ENCODE measurements at regions not wholly inside any gene's neighbourhood (a gene's known extent, or its start where the extent isn't known, plus 50 kb on each side); places are given as distances from the start of the nearest gene placed in this dataset.

GRCh38 chr2:180115675-180116074, 108.6 kb upstream of the CWC22 start:
- Histone ChIP-seq H3K9me3 (replicated peaks; ENCODE audit: low read length) (no peaks in the 10 kb centered on the region), H3K36me3 (ENCODE audit: insufficient read depth, low read length) (no peaks in the 10 kb centered on the region), H3K4me3 (ENCODE audit: low read length) (no peak overlapping the region), H3K9ac (ENCODE audit: low read depth, low read length) (no peak overlapping the region), H3K4me1 (ENCODE audit: control insufficient read depth, insufficient read depth, low read length) (no peaks in the 10 kb centered on the region), H3K27me3 (ENCODE audit: control insufficient read depth, insufficient read depth, low read length) (no peaks in the 10 kb centered on the region), H3K4me2 (ENCODE audit: low read length) (no peak overlapping the region)

- Histone ChIP-seq H3K36me3 (ENCODE audit: insufficient read depth, low read length) (no peaks in the 10 kb centered on the region), H3K4me1 (ENCODE audit: control insufficient read depth, insufficient read depth, low read length) (no peaks in the 10 kb centered on the region), H3K9me3 (replicated peaks; ENCODE audit: low read length) (no peaks in the 10 kb centered on the region), H3K27me3 (ENCODE audit: control insufficient read depth, insufficient read depth, low read length) (no peaks in the 10 kb centered on the region), H3K9ac (ENCODE audit: low read depth, low read length) (no peak overlapping the region), H3K4me3 (ENCODE audit: low read length) (no peak overlapping the region), H3K4me2 (ENCODE audit: low read length) (no peak overlapping the region)
These were observed 108.2 kb upstream of the CWC22 start for GRCh38 chr2:180115269-180115668.

- Histone ChIP-seq H3K9ac (ENCODE audit: low read depth, low read length) (no peak overlapping the region), H3K27me3 (ENCODE audit: control insufficient read depth, insufficient read depth, low read length) (no peaks in the 10 kb centered on the region), H3K36me3 (ENCODE audit: insufficient read depth, low read length) (no peaks in the 10 kb centered on the region), H3K9me3 (replicated peaks; ENCODE audit: low read length) (no peaks in the 10 kb centered on the region), H3K4me1 (ENCODE audit: control insufficient read depth, insufficient read depth, low read length) (no peaks in the 10 kb centered on the region), H3K4me2 (ENCODE audit: low read length) (no peak overlapping the region), H3K4me3 (ENCODE audit: low read length) (no peak overlapping the region)
These were observed 104.8 kb upstream of the CWC22 start for GRCh38 chr2:180111901-180112300.

- Histone ChIP-seq H3K27me3 (ENCODE audit: control insufficient read depth, insufficient read depth, low read length) (no peaks in the 10 kb centered on the region), H3K4me3 (ENCODE audit: low read length) (no peak overlapping the region), H3K4me2 (ENCODE audit: low read length) (no peak overlapping the region), H3K4me1 (ENCODE audit: control insufficient read depth, insufficient read depth, low read length) (no peaks in the 10 kb centered on the region), H3K9me3 (replicated peaks; ENCODE audit: low read length) (no peaks in the 10 kb centered on the region), H3K9ac (ENCODE audit: low read depth, low read length) (no peak overlapping the region), H3K36me3 (ENCODE audit: insufficient read depth, low read length) (no peaks in the 10 kb centered on the region)
These were observed 103.4 kb upstream of the CWC22 start for GRCh38 chr2:180110469-180110868.

- H3K27me3 ChIP-seq (ENCODE audit: control insufficient read depth, insufficient read depth, low read length) = no peaks in the 10 kb centered on the region
- no peaks in the 10 kb centered on the region for H3K9me3 ChIP-seq (replicated peaks; ENCODE audit: low read length)
- H3K4me3 ChIP-seq (ENCODE audit: low read length) = no peak overlapping the region
- H3K4me1 ChIP-seq (ENCODE audit: control insufficient read depth, insufficient read depth, low read length) = peaks cover 4% of the 10 kb centered on the region
- no peaks in the 10 kb centered on the region for H3K36me3 ChIP-seq (ENCODE audit: insufficient read depth, low read length)
- no peak overlapping the region for H3K9ac ChIP-seq (ENCODE audit: low read depth, low read length)
- H3K4me2 ChIP-seq (ENCODE audit: low read length) = no peak overlapping the region
These were observed 94.7 kb upstream of the CWC22 start for GRCh38 chr2:180101846-180102245.

- Histone ChIP-seq H3K36me3 (ENCODE audit: insufficient read depth, low read length) (no peaks in the 10 kb centered on the region), H3K4me1 (ENCODE audit: control insufficient read depth, insufficient read depth, low read length) (peaks cover 4% of the 10 kb centered on the region), H3K4me3 (ENCODE audit: low read length) (no peak overlapping the region), H3K9me3 (replicated peaks; ENCODE audit: low read length) (no peaks in the 10 kb centered on the region), H3K9ac (ENCODE audit: low read depth, low read length) (no peak overlapping the region), H3K27me3 (ENCODE audit: control insufficient read depth, insufficient read depth, low read length) (no peaks in the 10 kb centered on the region), H3K4me2 (ENCODE audit: low read length) (no peak overlapping the region)
These were observed 92.2 kb upstream of the CWC22 start for GRCh38 chr2:180099308-180099707.

- H3K4me3 ChIP-seq (ENCODE audit: low read length) = no peak overlapping the region
- peaks cover 3% of the 10 kb centered on the region for H3K9me3 ChIP-seq (replicated peaks; ENCODE audit: low read length)
- no peaks in the 10 kb centered on the region for H3K36me3 ChIP-seq (ENCODE audit: insufficient read depth, low read length)
- no peak overlapping the region for H3K9ac ChIP-seq (ENCODE audit: low read depth, low read length)
- no peaks in the 10 kb centered on the region for H3K27me3 ChIP-seq (ENCODE audit: control insufficient read depth, insufficient read depth, low read length)
- H3K4me2 ChIP-seq (ENCODE audit: low read length) = no peak overlapping the region
- H3K4me1 ChIP-seq (ENCODE audit: control insufficient read depth, insufficient read depth, low read length) = no peaks in the 10 kb centered on the region
These were observed 78.0 kb upstream of the CWC22 start for GRCh38 chr2:180085144-180085543.

GRCh38 chr2:180077295-180077906, 70.3 kb upstream of the CWC22 start:
- Histone ChIP-seq H3K4me2 (ENCODE audit: low read length) (no peak overlapping the region), H3K9me3 (replicated peaks; ENCODE audit: low read length) (peaks cover 3% of the 10 kb centered on the region), H3K4me3 (ENCODE audit: low read length) (no peak overlapping the region), H3K27me3 (ENCODE audit: control insufficient read depth, insufficient read depth, low read length) (no peaks in the 10 kb centered on the region), H3K9ac (ENCODE audit: low read depth, low read length) (no peak overlapping the region), H3K4me1 (ENCODE audit: control insufficient read depth, insufficient read depth, low read length) (no peaks in the 10 kb centered on the region), H3K36me3 (ENCODE audit: insufficient read depth, low read length) (no peaks in the 10 kb centered on the region)

- Histone ChIP-seq H3K4me1 (ENCODE audit: control insufficient read depth, insufficient read depth, low read length) (no peaks in the 10 kb centered on the region), H3K4me2 (ENCODE audit: low read length) (no peak overlapping the region), H3K4me3 (ENCODE audit: low read length) (no peak overlapping the region), H3K27me3 (ENCODE audit: control insufficient read depth, insufficient read depth, low read length) (no peaks in the 10 kb centered on the region), H3K9me3 (replicated peaks; ENCODE audit: low read length) (no peaks in the 10 kb centered on the region), H3K9ac (ENCODE audit: low read depth, low read length) (no peak overlapping the region), H3K36me3 (ENCODE audit: insufficient read depth, low read length) (no peaks in the 10 kb centered on the region)
These were observed 68.8 kb upstream of the CWC22 start for GRCh38 chr2:180075870-180076269.

- Histone ChIP-seq H3K4me2 (ENCODE audit: low read length) (no peak overlapping the region), H3K27me3 (ENCODE audit: control insufficient read depth, insufficient read depth, low read length) (no peaks in the 10 kb centered on the region), H3K9ac (ENCODE audit: low read depth, low read length) (no peak overlapping the region), H3K9me3 (replicated peaks; ENCODE audit: low read length) (peaks cover 5% of the 10 kb centered on the region), H3K4me1 (ENCODE audit: control insufficient read depth, insufficient read depth, low read length) (no peaks in the 10 kb centered on the region), H3K36me3 (ENCODE audit: insufficient read depth, low read length) (no peaks in the 10 kb centered on the region), H3K4me3 (ENCODE audit: low read length) (no peak overlapping the region)
These were observed 64.7 kb upstream of the CWC22 start for GRCh38 chr2:180071797-180072196.

- no peaks in the 10 kb centered on the region for H3K36me3 ChIP-seq (ENCODE audit: insufficient read depth, low read length)
- H3K4me1 ChIP-seq (ENCODE audit: control insufficient read depth, insufficient read depth, low read length) = no peaks in the 10 kb centered on the region
- peaks cover 60% of the 10 kb centered on the region for H3K27me3 ChIP-seq (ENCODE audit: control insufficient read depth, insufficient read depth, low read length)
- H3K4me2 ChIP-seq (ENCODE audit: low read length) = no peak overlapping the region
- no peaks in the 10 kb centered on the region for H3K9me3 ChIP-seq (replicated peaks; ENCODE audit: low read length)
- H3K4me3 ChIP-seq (ENCODE audit: low read length) = no peak overlapping the region
- no peak overlapping the region for H3K9ac ChIP-seq (ENCODE audit: low read depth, low read length)
These were observed 56.5 kb upstream of the CWC22 start for GRCh38 chr2:180063494-180064092.

- H3K4me2 ChIP-seq (ENCODE audit: low read length) = no peak overlapping the region
- peaks cover 72% of the 10 kb centered on the region for H3K27me3 ChIP-seq (ENCODE audit: control insufficient read depth, insufficient read depth, low read length)
- H3K9me3 ChIP-seq (replicated peaks; ENCODE audit: low read length) = no peaks in the 10 kb centered on the region
- H3K36me3 ChIP-seq (ENCODE audit: insufficient read depth, low read length) = no peaks in the 10 kb centered on the region
- H3K9ac ChIP-seq (ENCODE audit: low read depth, low read length) = no peak overlapping the region
- H3K4me1 ChIP-seq (ENCODE audit: control insufficient read depth, insufficient read depth, low read length) = no peaks in the 10 kb centered on the region
- H3K4me3 ChIP-seq (ENCODE audit: low read length) = no peak overlapping the region
These were observed 55.1 kb upstream of the CWC22 start for GRCh38 chr2:180062178-180062577.
